ENCODE measurements at regions not wholly inside any gene's neighbourhood (a gene's known extent, or its start where the extent isn't known, plus 50 kb on each side); places are given as distances from the start of the nearest gene placed in this dataset.
A peak's percentile ranks its signal among the peaks of the same experiment; 100 is the strongest.
"Not testable (repeated sequence)": the region's sequence is repeated elsewhere in the genome, so short reads cannot be mapped to it uniquely, and the experiment has no call there.

DNA sequence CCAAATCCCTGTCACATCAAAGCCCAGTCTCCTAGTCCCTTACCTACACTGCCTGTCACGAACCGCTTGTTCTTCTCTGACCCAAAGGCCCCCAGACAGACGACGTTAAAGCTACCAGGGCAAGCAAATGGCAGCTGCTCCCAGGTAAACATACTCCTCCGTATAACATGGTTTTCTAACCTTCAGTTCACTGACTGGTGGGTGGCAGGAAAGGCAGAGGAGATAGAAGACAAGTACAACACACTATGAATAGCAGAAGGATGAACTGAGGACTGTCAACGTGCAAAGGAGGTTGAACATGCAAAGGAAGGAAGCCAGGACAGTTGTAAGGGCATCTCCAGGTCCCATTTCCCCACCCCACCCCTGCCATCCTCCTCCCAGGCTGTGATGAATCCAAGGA is 449.8 kb downstream of the SHISA9 start:
- ATAC-seq (ENCODE audit: low read depth in 2 of 2), result no peak
- Mint-ChIP-seq H3K27me3 (no peaks in the 10 kb centered on the region), H3K36me3 (no peaks in the 10 kb centered on the region), H3K9me3 (no peaks in the 10 kb centered on the region), H3K27ac (no peak overlapping the region), H3K4me1 (no peaks in the 10 kb centered on the region), H3K4me3 (no peak overlapping the region)
- no peak for DNase-seq

- H3K27me3 Mint-ChIP-seq, result no peaks in the 10 kb centered on the region
- no peaks in the 10 kb centered on the region for H3K4me1 Mint-ChIP-seq
- H3K27ac Mint-ChIP-seq, result no peak overlapping the region
- ATAC-seq (ENCODE audit: low read depth in 2 of 2) (no peak), DNase-seq (no peak)
- peaks cover 0 to under 1% of the 10 kb centered on the region in 2 donors for H3K36me3 Mint-ChIP-seq
- H3K9me3 Mint-ChIP-seq, result peaks cover 0 to 2% (median 0%) of the 10 kb centered on the region in 7 donors
- H3K4me3 Mint-ChIP-seq, result no peak overlapping the region
Measured at GRCh38 chr16:13351601-13352217, 450.3 kb downstream of the SHISA9 start.

- not testable (repeated sequence) for H3K36me3 Mint-ChIP-seq; ATAC-seq (ENCODE audit: low read depth in 2 of 2); H3K9me3 Mint-ChIP-seq; H3K4me1 Mint-ChIP-seq; DNase-seq; H3K27ac Mint-ChIP-seq; H3K27me3 Mint-ChIP-seq; H3K4me3 Mint-ChIP-seq
Measured at GRCh38 chr16:13352796-13353195, 451.4 kb downstream of the SHISA9 start.

- H3K27me3 Mint-ChIP-seq; H3K4me1 Mint-ChIP-seq; H3K4me3 Mint-ChIP-seq; DNase-seq; ATAC-seq (ENCODE audit: low read depth in 2 of 2): not testable (repeated sequence)
- peaks cover 4 to 18% of the 10 kb centered on the region in 2 donors for H3K36me3 Mint-ChIP-seq
- H3K9me3 Mint-ChIP-seq, result peaks cover 2 to 30% (median 16%) of the 10 kb centered on the region in 7 donors
- peak overlapping the region in 1 of 6 donors; percentile 12 for H3K27ac Mint-ChIP-seq
Measured at GRCh38 chr16:13357842-13358241, 456.4 kb downstream of the SHISA9 start.

- no peaks in the 10 kb centered on the region for H3K4me1 Mint-ChIP-seq
- H3K27me3 Mint-ChIP-seq, result peaks cover 11 to 28% (median 13%) of the 10 kb centered on the region in 3 donors
- H3K4me3 Mint-ChIP-seq, result no peak overlapping the region
- peaks cover 2 to 30% (median 16%) of the 10 kb centered on the region in 7 donors for H3K9me3 Mint-ChIP-seq
- H3K27ac Mint-ChIP-seq, result no peak overlapping the region
- peaks cover 4 to 18% of the 10 kb centered on the region in 2 donors for H3K36me3 Mint-ChIP-seq
- DNase-seq, result no peak
- ATAC-seq (ENCODE audit: low read depth in 2 of 2), result no peak
Measured at GRCh38 chr16:13359835-13360234, 458.4 kb downstream of the SHISA9 start.

GRCh38 chr16:13372421-13372820 is 471.0 kb downstream of the SHISA9 start:
- Mint-ChIP-seq H3K4me1 (no peaks in the 10 kb centered on the region), H3K27ac (no peak overlapping the region), H3K9me3 (peaks cover 0 to 43% (median 8%) of the 10 kb centered on the region in 7 donors), H3K4me3 (no peak overlapping the region), H3K36me3 (peaks cover 0 to 6% of the 10 kb centered on the region in 2 donors), H3K27me3 (no peaks in the 10 kb centered on the region)
- ATAC-seq (ENCODE audit: low read depth in 2 of 2), result no peak
- DNase-seq, result no peak

DNA sequence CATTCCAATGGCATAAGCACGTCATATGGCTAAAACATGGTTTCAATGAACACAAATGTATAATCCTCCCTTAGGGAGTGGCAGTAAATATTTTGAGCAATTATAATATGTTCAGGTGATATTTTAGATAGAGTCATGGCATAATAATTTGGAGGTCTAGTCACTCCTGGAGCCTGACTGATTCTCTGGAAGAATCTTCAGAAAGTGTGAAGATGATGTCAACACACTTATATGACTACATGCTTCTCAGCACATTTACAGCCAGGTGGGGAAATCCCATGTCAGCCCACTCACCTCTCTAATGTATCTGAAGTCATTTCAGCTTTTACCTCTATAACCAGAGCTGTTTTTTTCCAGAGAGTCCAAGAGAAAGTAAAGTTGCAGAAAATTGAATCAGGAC is 474.8 kb downstream of the SHISA9 start:
- no peak for ATAC-seq (ENCODE audit: low read depth in 2 of 2)
- peaks cover 1 to 43% (median 6%) of the 10 kb centered on the region in 7 donors for H3K9me3 Mint-ChIP-seq

DNA sequence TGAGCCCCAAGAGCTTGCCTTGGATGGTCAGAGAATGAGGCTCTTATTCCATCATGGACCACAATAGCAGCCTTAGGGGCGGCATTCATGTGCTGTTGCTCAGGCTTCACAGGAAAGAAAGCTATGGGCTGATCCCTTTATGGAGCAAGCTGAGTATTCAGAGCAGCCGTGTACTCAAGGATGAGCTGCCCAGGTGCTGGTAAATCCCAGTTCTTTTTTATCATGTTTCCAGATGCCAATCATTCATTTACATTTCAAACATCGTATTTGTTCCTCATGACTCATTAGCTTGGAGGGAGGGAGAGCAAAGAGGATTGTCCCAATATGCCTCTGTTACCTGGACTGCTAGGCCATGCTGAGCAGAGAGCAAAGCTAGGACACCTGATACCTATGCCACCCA is 475.7 kb downstream of the SHISA9 start:
- no peaks in the 10 kb centered on the region for H3K36me3 Mint-ChIP-seq
- ATAC-seq (ENCODE audit: low read depth in 2 of 2), result no peak
- H3K27ac Mint-ChIP-seq, result no peak overlapping the region

More for the DNA sequence above, 474.8 kb downstream of the SHISA9 start:
- Mint-ChIP-seq H3K27me3 (peaks cover 5 to 16% (median 5%) of the 10 kb centered on the region in 3 donors), H3K4me3 (no peak overlapping the region), H3K36me3 (no peaks in the 10 kb centered on the region), H3K4me1 (no peaks in the 10 kb centered on the region), H3K27ac (peak overlapping the region in 1 of 6 donors; percentile 9)
- no peak for DNase-seq

DNA sequence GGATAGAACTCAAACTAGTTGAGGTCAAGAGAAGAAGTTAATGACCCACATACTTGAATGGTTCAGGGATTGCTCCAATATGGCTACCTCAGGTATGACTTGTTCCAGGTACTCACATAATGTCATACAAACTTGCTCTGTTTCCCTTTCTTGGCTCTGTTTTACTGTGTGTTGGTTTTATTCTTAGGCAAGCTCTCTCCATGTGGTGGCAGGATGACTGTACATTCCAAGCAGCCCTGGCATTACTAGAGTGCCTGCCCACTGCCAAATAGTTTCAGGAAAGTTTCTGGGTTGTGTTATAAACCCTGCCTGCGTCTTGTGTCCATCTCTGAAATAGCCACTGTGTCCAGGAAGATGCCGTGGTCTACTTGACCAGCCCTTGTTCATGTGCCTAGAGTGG is 476.8 kb downstream of the SHISA9 start:
- no peak for DNase-seq

More for the DNA sequence above, 475.7 kb downstream of the SHISA9 start:
- Mint-ChIP-seq H3K27me3 (peaks cover 5 to 16% (median 5%) of the 10 kb centered on the region in 3 donors), H3K4me1 (no peaks in the 10 kb centered on the region), H3K9me3 (peaks cover 1 to 42% (median 7%) of the 10 kb centered on the region in 7 donors), H3K4me3 (no peak overlapping the region)
- no peak for DNase-seq

GRCh38 chr16:13379266-13379665 is 477.9 kb downstream of the SHISA9 start:
- DNase-seq, result no peak
- H3K27ac Mint-ChIP-seq, result no peak overlapping the region
- ATAC-seq (ENCODE audit: low read depth in 2 of 2), result no peak
- H3K9me3 Mint-ChIP-seq, result peaks cover 3 to 44% (median 14%) of the 10 kb centered on the region in 7 donors
- H3K36me3 Mint-ChIP-seq, result no peaks in the 10 kb centered on the region
- peaks cover 5 to 16% (median 5%) of the 10 kb centered on the region in 3 donors for H3K27me3 Mint-ChIP-seq
- no peaks in the 10 kb centered on the region for H3K4me1 Mint-ChIP-seq
- no peak overlapping the region for H3K4me3 Mint-ChIP-seq

More for the DNA sequence above, 476.8 kb downstream of the SHISA9 start:
- Mint-ChIP-seq H3K4me1 (no peaks in the 10 kb centered on the region), H3K27me3 (peaks cover 5 to 16% (median 5%) of the 10 kb centered on the region in 3 donors), H3K36me3 (no peaks in the 10 kb centered on the region), H3K4me3 (no peak overlapping the region), H3K27ac (no peak overlapping the region), H3K9me3 (peaks cover 1 to 46% (median 10%) of the 10 kb centered on the region in 7 donors)
- ATAC-seq (ENCODE audit: low read depth in 2 of 2), result no peak

DNA sequence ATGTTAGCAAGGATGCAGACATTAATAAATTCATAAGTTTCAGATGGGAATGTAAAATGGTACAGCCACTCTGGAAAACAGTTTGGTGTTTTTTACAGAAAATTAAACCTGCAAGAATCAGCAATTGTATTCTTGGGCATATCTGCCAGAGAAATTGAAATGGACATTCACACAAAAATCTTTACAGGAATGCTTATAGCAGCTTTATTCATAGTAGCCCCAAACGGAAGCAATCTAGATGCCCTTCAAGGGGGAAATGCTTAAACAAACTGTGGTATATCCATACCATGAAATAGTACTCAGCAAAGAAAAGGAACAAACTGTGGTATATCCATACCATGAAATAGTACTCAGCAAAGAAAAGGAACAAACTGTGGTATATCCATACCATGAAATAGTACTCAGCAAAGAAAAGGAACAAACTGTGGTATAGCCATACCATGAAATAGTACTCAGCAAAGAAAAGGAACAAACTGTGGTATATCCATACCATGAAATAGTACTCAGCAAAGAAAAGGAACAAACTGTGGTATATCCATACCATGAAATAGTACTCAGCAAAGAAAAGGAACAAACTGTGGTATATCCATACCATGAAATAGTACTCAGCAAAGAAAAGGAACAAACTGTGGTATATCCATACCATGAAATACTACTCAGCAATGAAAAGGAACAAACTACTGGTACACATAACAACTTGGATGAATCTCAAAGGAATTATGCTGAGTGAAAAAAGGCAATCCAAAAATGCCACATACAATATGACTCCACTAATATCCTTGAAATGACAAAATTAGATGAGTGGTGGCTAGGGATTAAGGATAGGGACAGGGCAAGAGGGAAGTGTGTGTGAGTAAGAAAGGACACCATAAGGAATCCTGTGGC is 484.0 kb downstream of the SHISA9 start:
- ATAC-seq (ENCODE audit: low read depth in 2 of 2); DNase-seq; H3K27me3 Mint-ChIP-seq; H3K4me3 Mint-ChIP-seq: not testable (repeated sequence)
- peaks cover 8 to 21% (median 10%) of the 10 kb centered on the region in 3 donors for H3K4me1 Mint-ChIP-seq
- H3K36me3 Mint-ChIP-seq, result peaks cover 3 to 15% of the 10 kb centered on the region in 2 donors
- peaks cover 10 to 43% (median 25%) of the 10 kb centered on the region in 7 donors for H3K9me3 Mint-ChIP-seq
- peak overlapping the region in 1 of 6 donors; percentile 36 for H3K27ac Mint-ChIP-seq

DNA sequence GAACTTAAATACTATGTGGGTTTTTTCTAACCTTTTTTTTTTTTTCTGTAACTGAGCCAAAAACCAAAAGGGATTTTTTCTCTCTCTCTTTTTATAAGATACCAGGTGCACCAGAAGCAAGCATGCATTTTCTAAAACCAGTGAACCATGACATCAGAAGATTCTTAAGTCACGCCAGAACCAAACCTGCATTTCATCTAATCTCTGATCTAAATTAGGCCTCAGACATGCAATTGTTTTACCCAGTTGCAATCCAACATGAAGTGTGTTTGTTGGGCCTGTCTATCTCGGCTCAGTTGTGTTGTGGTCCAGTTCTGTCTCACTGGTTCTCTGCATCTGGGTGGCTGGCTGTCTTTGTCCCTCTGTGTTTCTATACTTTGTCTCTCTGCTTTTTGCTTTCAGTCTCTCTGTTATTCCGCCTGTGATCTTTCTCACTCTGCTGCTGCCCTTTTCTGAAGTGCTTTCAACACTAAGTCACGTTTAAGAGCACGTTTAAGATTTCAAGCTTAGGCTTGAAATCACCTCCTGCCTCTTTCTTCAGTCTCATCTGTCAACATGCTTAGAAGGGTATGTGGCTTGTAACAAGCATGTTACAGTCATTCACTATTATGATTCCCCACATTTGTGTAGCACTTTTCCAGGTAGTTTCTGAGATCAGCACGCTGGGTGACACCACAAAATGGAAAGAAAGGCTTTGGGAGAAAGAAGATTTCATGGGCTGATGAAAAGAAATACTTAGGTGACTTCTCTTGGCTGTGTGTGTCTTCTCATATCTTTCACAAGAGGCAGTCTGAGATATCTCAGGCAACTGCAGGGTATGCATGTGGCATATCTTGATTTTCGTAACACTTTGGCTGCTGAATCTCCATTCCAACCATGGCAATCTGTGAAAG is 488.9 kb downstream of the SHISA9 start:
- H3K9me3 Mint-ChIP-seq, result peaks cover 3 to 20% (median 7%) of the 10 kb centered on the region in 7 donors
- H3K36me3 Mint-ChIP-seq, result peaks cover 3 to 7% of the 10 kb centered on the region in 2 donors
- H3K4me3 Mint-ChIP-seq, result peak overlapping the region in 7 of 8 donors; percentile 6 to 75 (median 36)
- H3K27me3 Mint-ChIP-seq, result no peaks in the 10 kb centered on the region
- peak overlapping the region; percentile 1 to 61 (median 34) for H3K27ac Mint-ChIP-seq
- DNase-seq (peak; percentile 10), ATAC-seq (ENCODE audit: low read depth in 2 of 2) (peak; percentile 60 to 67)
- H3K4me1 Mint-ChIP-seq, result peaks cover 15 to 37% (median 17%) of the 10 kb centered on the region in 3 donors

DNA sequence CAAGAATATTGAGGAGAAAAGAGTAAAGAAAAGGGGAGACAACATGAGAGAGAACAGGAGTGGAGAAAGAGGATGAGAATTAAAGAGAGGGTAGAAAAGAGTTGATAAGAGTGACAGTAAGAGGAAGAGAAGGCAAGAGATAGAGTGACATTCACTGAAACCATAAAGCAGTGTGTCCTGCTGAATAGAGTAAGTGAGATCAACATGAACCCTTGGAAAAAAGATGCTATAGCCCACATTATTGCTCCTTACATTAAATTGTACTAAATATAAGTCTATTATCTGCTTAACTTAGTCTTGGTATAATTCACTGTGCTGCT is 489.5 kb downstream of the SHISA9 start:
- Mint-ChIP-seq H3K4me1 (peaks cover 15 to 37% (median 17%) of the 10 kb centered on the region in 3 donors), H3K9me3 (peaks cover under 1 to 16% (median 4%) of the 10 kb centered on the region in 7 donors), H3K27ac (peak overlapping the region in 4 of 6 donors; percentile 0 to 61 (median 26)), H3K36me3 (peaks cover 2 to 3% of the 10 kb centered on the region in 2 donors), H3K4me3 (peak overlapping the region in 5 of 8 donors; percentile 15 to 61 (median 38)), H3K27me3 (no peaks in the 10 kb centered on the region)
- ATAC-seq (ENCODE audit: low read depth in 2 of 2), result no peak
- DNase-seq, result no peak
